ENCODE measurements at regions not wholly inside any gene's neighbourhood (a gene's known extent, or its start where the extent isn't known, plus 50 kb on each side); places are given as distances from the start of the nearest gene placed in this dataset.

DNA sequence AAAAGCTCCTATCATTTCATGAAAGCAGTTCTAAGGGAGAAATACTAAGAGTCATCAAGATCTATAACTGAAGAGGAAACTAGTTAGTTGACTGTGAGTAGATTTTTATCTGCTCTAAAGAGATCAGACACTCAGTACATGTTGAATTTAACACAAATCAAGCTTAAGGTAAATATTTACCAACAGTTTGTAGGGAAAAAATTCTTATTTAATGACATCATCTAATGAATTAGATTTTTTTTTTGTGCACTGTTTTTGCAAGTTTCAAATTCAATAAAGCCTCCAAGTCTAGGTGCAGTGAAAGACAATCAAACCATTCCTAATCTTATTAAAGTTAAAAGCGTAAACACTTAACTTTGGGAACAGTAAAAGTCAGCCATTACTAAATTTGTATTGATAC, 93.0 kb upstream of the PRKD1 start:
- TF ChIP-seq EZH2 (IDR thresholded peaks at IDR 0.05; ENCODE audit: insufficient read depth, low read length), result no peak
- TF ChIP-seq, protein P1, sequence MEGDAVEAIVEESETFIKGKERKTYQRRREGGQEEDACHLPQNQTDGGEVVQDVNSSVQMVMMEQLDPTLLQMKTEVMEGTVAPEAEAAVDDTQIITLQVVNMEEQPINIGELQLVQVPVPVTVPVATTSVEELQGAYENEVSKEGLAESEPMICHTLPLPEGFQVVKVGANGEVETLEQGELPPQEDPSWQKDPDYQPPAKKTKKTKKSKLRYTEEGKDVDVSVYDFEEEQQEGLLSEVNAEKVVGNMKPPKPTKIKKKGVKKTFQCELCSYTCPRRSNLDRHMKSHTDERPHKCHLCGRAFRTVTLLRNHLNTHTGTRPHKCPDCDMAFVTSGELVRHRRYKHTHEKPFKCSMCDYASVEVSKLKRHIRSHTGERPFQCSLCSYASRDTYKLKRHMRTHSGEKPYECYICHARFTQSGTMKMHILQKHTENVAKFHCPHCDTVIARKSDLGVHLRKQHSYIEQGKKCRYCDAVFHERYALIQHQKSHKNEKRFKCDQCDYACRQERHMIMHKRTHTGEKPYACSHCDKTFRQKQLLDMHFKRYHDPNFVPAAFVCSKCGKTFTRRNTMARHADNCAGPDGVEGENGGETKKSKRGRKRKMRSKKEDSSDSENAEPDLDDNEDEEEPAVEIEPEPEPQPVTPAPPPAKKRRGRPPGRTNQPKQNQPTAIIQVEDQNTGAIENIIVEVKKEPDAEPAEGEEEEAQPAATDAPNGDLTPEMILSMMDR (IDR thresholded peaks at IDR 0.05; ENCODE audit: insufficient read depth, low read depth, low read length), result no peak

All from astrocyte (in vitro differentiated cells and primary cell).